Skeletal muscle tissue (tissue), 3 donors: ENCODE measurements at regions not wholly inside any gene's neighbourhood (a gene's known extent, or its start where the extent isn't known, plus 50 kb on each side); places are given as distances from the start of the nearest gene placed in this dataset.

Experiments
- H3K27ac ChIP-seq: one replicate; pipeline ENCODE4 v1.7.0; 2013; ENCODE audit warnings: mild to moderate bottlenecking, low read depth, low read length, inconsistent platforms
- H3K27me3 ChIP-seq, 3 donors: one replicate each; pipeline ENCODE4 v1.7.0; 2013; ENCODE audit warnings: low read length in 3 of 3; ENCODE audit not compliant: control insufficient read depth in 3 of 3, insufficient read depth in 3 of 3
- H3K36me3 ChIP-seq, 3 donors: one replicate each; pipeline ENCODE4 v1.7.0; 2013; ENCODE audit warnings: low read length in 3 of 3; ENCODE audit not compliant: control insufficient read depth in 3 of 3, insufficient read depth in 3 of 3
- H3K4me1 ChIP-seq, 3 donors: one replicate each; pipeline ENCODE4 v1.7.0; 2013; ENCODE audit warnings: low read length in 3 of 3, mild to moderate bottlenecking in 3 of 3; ENCODE audit not compliant: control insufficient read depth in 3 of 3, insufficient read depth in 3 of 3
- H3K4me3 ChIP-seq, 3 donors: one replicate each; pipeline ENCODE4 v1.7.0; 2013; ENCODE audit warnings: low read length in 3 of 3
- H3K9ac ChIP-seq, 3 donors: one replicate each; pipeline ENCODE4 v1.7.0; 2013; ENCODE audit warnings: low read length in 3 of 3, mild to moderate bottlenecking in 3 of 3, moderate library complexity in 2 of 3, low read depth in 1 of 3
- H3K9me3 ChIP-seq, 3 donors: one replicate each; pipeline ENCODE4 v1.7.0; 2013; ENCODE audit warnings: low read length in 3 of 3; ENCODE audit not compliant: control insufficient read depth in 3 of 3
- donor health status: Osteomylitis.

GRCh38 chr18:41613003-41613609, 341.9 kb upstream of the PIK3C3 start:
- Histone ChIP-seq H3K4me3 (no peak overlapping the region), H3K4me1 (no peaks in the 10 kb centered on the region), H3K27me3 (no peaks in the 10 kb centered on the region), H3K9me3 (peaks cover 0 to 2% (median 0%) of the 10 kb centered on the region in 3 donors), H3K36me3 (no peaks in the 10 kb centered on the region), H3K9ac (no peak overlapping the region), H3K27ac (no peak overlapping the region)

DNA sequence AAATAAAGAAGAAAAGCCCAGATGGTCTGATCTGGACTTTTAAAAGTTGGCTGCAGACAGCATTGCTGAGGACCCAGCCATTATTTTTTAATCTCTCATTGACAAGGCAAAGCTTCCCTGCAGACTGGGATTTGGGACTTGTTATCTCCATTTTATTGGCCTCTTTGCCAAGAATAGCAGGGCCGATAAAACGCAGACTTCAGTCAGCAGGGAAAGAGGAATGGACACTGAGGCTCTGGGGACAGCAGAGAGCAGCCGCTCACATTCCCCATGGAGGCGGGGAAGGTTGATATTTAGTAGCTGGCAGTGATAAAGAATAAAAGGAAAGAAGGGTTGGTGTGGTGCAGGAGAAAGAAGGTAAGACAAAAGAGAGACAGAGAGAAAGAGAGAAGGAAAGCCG, 350.1 kb upstream of the PIK3C3 start:
- H3K9me3 ChIP-seq: no peaks in the 10 kb centered on the region
- no peak overlapping the region for H3K9ac ChIP-seq
- H3K4me1 ChIP-seq: no peaks in the 10 kb centered on the region
- H3K36me3 ChIP-seq: no peaks in the 10 kb centered on the region
- H3K4me3 ChIP-seq: no peak overlapping the region
- H3K27ac ChIP-seq: no peak overlapping the region
- no peaks in the 10 kb centered on the region for H3K27me3 ChIP-seq

DNA sequence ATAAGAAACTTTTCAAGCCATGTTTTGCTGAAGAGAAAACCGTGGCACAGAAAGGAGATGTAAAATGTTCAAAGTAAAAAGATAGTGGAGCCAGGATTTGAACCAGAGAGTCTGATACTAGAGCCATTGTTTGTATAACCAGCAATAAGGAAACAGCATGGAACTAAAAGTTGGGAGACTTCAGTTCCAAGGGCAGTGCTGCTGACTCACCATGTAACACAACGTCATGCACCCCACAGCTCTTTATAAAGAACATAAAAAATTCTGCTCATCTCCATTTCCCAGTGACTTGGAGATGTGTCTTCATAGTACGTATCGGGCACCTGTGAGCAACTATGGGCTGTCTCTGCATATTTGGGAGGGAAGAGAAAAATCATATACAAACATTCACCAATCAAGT, 353.0 kb upstream of the PIK3C3 start:
- Histone ChIP-seq H3K9ac (no peak overlapping the region), H3K4me1 (no peaks in the 10 kb centered on the region), H3K9me3 (no peaks in the 10 kb centered on the region), H3K27ac (no peak overlapping the region), H3K27me3 (no peaks in the 10 kb centered on the region), H3K36me3 (no peaks in the 10 kb centered on the region), H3K4me3 (no peak overlapping the region)

DNA sequence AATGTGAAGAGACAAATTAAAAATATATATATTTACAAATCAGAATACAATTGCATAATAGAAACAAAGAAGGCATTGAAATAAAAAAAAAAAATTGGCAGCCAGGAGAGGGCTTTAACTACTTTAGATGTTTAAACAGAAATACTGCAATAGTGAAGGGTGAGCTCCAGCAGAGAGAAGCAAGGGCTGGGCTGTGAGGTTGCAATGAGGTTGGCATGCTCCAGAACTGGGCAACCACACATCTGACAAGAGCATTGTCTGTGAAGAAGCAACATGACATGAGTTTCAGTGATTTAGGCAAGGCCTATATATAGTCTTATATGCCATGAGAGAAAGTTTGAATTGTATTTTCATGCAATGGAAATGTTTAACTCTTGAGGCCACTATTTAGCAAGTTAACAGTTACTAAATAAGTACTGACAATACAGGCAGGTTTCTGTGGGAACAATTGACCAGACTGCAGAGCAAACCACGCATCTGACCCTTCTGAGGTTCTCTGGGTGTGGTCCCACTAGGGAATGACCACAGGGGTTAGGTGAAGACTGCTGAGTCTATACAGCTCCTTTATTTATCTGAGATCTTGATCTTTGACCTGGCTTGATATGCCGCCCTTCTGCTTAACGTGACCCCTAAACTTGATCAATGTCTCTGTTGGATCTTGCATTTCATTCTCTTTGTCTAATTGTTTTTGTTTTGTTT, 354.2 kb upstream of the PIK3C3 start:
- Histone ChIP-seq H3K27me3 (no peaks in the 10 kb centered on the region), H3K27ac (no peak overlapping the region), H3K4me3 (no peak overlapping the region), H3K9me3 (no peaks in the 10 kb centered on the region), H3K36me3 (no peaks in the 10 kb centered on the region), H3K4me1 (no peaks in the 10 kb centered on the region), H3K9ac (no peak overlapping the region)

GRCh38 chr18:41599466-41599865, 355.6 kb upstream of the PIK3C3 start:
- H3K9me3 ChIP-seq: no peaks in the 10 kb centered on the region
- H3K36me3 ChIP-seq: no peaks in the 10 kb centered on the region
- no peak overlapping the region for H3K27ac ChIP-seq

DNA sequence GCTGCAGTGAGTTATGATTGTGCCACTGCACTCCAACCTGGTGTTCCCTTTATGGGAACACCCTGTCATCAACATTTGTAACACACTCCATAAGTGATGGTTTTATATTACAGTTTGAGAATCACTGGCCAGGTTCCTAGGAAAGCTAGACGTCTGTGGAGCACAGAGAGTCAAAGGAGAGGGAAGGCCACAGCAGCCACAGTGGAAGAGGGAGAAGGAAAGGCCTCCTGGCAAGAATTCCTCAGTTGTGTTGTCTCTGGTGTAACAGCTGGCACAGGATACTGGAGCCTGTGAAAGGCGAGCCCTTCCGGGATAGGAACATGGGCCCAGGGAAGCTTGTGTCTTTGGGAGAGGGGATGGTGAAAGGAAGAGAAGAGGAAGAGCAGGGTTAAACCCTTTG, 360.5 kb upstream of the PIK3C3 start:
- H3K4me1 ChIP-seq: no peaks in the 10 kb centered on the region
- H3K4me3 ChIP-seq: no peak overlapping the region
- no peaks in the 10 kb centered on the region for H3K9me3 ChIP-seq
- no peak overlapping the region for H3K9ac ChIP-seq
- H3K27me3 ChIP-seq: no peaks in the 10 kb centered on the region
- no peak overlapping the region for H3K27ac ChIP-seq
- H3K36me3 ChIP-seq: no peaks in the 10 kb centered on the region

More at GRCh38 chr18:41599466-41599865, 355.6 kb upstream of the PIK3C3 start:
- H3K4me1 ChIP-seq: no peaks in the 10 kb centered on the region
- no peaks in the 10 kb centered on the region for H3K27me3 ChIP-seq
- no peak overlapping the region for H3K4me3 ChIP-seq
- no peak overlapping the region for H3K9ac ChIP-seq

- Histone ChIP-seq H3K4me1 (no peaks in the 10 kb centered on the region), H3K9me3 (no peaks in the 10 kb centered on the region), H3K36me3 (no peaks in the 10 kb centered on the region), H3K27me3 (no peaks in the 10 kb centered on the region), H3K27ac (no peak overlapping the region), H3K4me3 (no peak overlapping the region), H3K9ac (no peak overlapping the region)
Measured at GRCh38 chr18:41593171-41593675, 361.8 kb upstream of the PIK3C3 start.

GRCh38 chr18:41587976-41588375, 367.1 kb upstream of the PIK3C3 start:
- Histone ChIP-seq H3K9me3 (no peaks in the 10 kb centered on the region), H3K4me1 (no peaks in the 10 kb centered on the region), H3K27ac (no peak overlapping the region), H3K36me3 (no peaks in the 10 kb centered on the region), H3K27me3 (no peaks in the 10 kb centered on the region), H3K4me3 (no peak overlapping the region), H3K9ac (no peak overlapping the region)

DNA sequence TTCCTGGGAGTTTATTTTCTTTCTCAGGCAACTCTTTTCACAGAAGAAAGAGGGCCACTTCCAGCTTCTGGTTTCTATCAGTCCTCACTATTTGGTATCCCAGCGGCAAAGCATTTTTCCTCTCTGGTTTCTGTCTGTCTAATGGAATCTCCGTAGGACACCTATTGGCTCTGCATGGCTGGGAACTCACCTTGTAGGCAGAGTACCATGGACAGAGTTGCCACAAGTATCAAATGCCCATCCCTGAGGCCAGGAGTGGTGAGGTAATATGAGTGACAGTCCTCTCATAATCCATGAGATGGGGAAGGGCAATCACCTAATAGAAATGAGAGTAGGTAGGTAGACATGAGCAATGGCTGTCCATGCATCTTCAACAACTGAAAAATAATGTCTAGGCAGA, 369.5 kb upstream of the PIK3C3 start:
- no peaks in the 10 kb centered on the region for H3K27me3 ChIP-seq
- no peak overlapping the region for H3K4me3 ChIP-seq
- no peaks in the 10 kb centered on the region for H3K36me3 ChIP-seq
- H3K9ac ChIP-seq: no peak overlapping the region
- H3K27ac ChIP-seq: no peak overlapping the region
- no peaks in the 10 kb centered on the region for H3K9me3 ChIP-seq
- no peaks in the 10 kb centered on the region for H3K4me1 ChIP-seq

DNA sequence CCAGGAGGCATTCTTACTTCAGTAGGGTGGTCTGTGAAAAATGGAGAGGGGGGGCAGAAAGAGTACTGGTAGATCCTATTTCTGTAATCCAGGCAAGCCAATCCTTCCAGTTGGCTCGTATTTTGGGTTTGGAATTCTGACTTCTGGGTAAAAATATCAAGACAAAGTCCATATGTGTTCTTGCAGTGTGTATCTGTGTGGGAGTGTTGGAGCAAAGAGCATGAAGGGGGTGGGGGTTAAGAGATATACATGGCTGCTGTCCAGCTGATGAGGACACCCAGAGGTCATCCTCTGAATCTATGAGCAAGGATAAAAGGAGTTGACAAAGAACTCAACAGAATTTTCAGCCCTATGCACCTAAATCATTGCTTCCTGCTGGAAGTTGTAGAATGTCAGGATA, 375.8 kb upstream of the PIK3C3 start:
- Histone ChIP-seq H3K27me3 (no peaks in the 10 kb centered on the region), H3K27ac (no peak overlapping the region), H3K9ac (no peak overlapping the region), H3K4me1 (no peaks in the 10 kb centered on the region), H3K9me3 (no peaks in the 10 kb centered on the region), H3K4me3 (no peak overlapping the region), H3K36me3 (no peaks in the 10 kb centered on the region)
